Kasumi-1 (cell line): ENCODE measurements at regions not wholly inside any gene's neighbourhood (a gene's known extent, or its start where the extent isn't known, plus 50 kb on each side); places are given as distances from the start of the nearest gene placed in this dataset.

ENCODE experiments used
- DNase-seq, 2 experiments: peaks; one replicate each; lab custom pipeline; 2025; lab: John Stamatoyannopoulos, UW

GRCh38 chr6:22399693-22400092 is 102.9 kb upstream of the PRL start:
- no peak for DNase-seq

GRCh38 chr6:22401206-22401605 is 104.4 kb upstream of the PRL start:
- no peak for DNase-seq

DNA sequence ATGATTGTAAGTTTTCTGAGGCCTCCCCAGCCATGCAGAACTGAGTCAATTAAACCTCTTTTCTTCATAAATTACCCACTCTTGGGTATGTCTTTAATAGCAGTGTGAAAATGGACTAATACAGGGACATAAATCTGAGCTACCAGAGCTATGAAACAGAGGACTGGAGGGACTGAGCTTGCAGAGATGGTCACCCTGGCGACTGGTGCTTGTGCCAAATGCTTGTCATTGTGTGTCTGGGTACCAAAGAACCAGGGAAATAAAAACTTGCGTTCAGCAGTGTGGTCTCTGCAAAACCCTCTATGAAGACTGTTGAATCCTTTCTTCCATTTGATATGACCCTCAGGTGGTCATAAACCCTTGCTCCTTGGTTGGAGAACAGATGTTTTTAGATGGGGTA is 105.1 kb upstream of the PRL start:
- DNase-seq: no peak

- no peak for DNase-seq
Measured at GRCh38 chr6:22409486-22409885, 112.7 kb upstream of the PRL start.

DNA sequence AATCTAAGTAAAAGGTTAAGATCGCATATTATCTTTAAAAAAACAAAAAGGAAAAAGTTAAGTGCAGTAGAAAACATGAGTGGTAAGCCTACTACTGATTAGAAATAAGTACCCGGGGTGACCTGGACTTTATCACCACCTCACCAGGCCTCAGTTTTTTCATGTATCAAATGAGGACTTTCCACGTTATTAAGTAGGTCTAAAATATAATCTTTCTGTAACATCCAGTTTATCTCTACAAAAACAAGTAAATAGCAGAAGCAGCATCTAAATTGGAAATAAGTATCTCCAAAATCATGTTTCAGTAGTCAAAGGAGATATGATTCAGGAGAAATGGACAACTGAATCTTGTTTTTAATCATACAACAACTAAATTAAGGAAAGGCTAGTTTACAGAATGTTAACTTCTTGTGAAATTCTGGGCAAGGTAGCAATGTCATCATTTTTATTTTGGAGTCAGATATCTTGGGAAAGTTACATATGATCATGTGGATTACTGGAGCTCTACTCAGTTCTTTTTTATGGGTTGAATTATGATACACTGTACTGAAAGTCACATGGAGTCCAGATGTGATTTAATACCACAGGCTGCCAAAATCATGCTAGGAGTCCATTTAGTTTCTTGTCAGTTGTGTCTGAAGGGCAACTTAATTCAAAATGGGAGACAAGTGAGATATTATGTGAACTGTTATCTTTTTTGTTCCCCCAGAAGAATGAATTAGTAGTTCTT is 114.7 kb upstream of the PRL start:
- DNase-seq: no peak

- no peak for DNase-seq
Measured at GRCh38 chr6:22412994-22413393, 116.2 kb upstream of the PRL start.

DNA sequence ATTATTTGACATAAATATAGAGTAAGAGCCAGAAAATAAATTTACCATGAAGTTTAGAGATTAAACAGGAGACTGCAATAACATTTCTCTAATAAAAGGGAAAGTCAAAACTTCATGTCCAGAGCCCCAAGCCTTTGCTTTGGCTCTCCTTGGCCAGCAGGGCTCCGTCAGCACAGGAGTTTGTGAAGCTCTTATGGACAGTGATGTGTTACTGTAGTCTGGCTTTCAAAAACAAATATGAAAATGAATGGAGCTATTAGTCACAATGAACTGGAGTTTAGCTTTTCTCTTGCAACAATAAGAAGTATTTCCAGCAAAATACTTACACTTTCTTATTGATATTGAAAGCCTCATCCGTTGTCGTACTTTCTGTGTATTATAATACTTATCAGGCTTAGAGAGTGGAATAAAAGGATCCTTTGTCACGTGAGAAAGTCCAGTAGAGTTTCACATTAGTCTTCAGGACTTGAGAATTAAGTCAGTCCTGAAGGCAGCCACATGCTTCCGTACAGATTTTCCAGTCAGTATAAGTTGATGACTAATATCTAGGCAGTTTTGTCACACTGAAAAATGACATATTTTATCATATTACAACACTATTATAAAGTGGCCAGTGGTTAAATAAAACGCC is 117.0 kb upstream of the PRL start:
- no peak for DNase-seq

- no peak for DNase-seq
Measured at GRCh38 chr6:22418714-22419113, 121.9 kb upstream of the PRL start.

DNA sequence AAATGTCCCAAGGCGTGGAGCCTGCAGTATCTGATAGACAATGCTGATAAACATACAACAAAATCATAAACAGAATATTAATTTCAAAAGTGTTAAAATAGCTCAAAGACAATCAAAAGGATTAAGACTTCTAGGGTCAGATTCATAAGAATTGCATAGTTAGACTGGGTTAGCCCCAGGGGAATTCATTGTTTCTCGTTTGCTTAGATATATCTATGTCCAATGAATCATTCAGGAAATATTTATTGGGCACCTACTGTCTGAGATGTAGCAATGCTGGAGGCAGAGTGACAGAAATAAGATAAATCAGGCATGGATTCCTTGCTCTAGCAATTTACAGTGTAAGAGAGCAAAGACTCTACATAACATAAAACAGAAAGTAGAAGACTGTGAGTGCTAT is 124.4 kb upstream of the PRL start:
- DNase-seq: no peak

DNA sequence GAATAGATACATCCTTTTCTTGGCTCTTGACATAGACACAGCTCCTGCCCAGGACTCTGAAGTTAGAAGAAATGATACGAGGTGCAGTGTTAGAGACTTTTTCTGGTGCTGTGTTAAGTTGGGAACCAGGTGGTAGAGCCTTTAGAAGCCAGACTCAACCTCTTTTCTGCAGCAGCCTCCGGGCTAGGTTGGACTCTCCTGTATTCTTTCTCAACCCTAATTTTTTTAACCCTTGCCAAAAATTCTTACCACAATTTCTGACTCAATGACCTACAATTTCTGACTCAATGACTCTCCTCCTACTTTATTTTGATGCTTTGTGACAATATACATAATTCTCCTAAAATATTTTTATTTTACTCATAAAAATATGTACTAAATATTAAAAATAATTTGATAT is 127.4 kb upstream of the PRL start:
- DNase-seq: no peak

- DNase-seq: no peak
Measured at GRCh38 chr6:22432060-22432459, 135.2 kb upstream of the PRL start.

DNA sequence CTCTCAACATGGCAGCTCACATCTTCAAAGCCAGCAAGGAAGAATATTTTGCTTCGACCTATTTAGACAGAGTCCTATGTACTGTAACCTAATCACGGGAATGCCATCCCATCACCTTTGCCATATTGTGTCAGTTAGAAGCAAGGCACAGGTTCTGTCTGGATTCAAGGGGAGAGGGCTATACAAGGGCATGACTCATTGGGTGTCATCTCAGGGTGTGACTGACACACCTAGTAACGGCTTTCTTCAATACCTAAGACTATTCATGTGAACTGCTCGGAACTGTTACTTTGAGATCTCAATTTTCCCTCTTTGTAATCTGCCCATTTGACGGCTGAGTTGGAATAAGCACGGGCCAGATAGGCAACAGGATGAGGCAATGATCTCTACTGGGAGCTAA is 135.6 kb upstream of the HDGFL1 start:
- DNase-seq: no peak

- no peak for DNase-seq
Measured at GRCh38 chr6:22435151-22435550, 134.2 kb upstream of the HDGFL1 start.

DNA sequence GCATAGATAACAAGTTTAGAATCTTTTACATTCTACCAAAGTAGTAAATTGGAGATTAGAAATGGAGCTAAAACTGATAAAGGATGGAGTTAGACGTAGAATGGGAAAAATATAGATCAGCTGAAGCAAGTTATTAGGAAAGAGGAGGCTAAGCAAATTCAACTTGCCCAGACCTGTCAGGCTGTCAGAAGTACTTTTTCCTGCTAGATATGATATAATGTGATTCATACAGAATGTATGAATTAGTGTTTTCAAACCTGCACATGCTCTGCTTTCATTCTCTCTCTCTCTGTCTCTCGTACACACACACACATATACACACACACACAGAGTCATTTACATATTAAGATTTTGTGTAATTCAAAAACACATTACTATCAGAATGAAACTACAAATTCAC is 133.2 kb upstream of the HDGFL1 start:
- DNase-seq: no peak

DNA sequence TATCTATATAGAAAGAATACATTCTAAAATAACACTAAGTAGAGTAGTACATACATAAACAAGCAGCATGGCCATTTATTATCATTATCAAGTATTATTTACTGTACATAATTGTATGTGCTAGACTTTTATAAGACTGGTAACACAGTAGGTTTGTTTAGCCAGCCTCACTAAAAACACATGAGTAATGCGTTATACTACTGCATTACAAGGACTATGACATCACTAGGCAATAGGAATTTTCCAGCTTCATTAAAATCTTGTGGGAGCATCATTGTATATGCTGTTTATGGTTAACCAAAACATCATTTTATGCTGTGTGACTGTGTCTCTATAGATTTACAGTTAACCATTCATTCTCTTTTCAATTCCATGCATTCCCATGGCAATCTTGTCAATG is 131.7 kb upstream of the HDGFL1 start:
- no peak for DNase-seq

- DNase-seq: no peak
Measured at GRCh38 chr6:22442826-22443225, 126.5 kb upstream of the HDGFL1 start.

- DNase-seq: no peak
Measured at GRCh38 chr6:22444330-22444729, 125.0 kb upstream of the HDGFL1 start.

- DNase-seq: no peak
Measured at GRCh38 chr6:22445946-22446345, 123.4 kb upstream of the HDGFL1 start.

DNA sequence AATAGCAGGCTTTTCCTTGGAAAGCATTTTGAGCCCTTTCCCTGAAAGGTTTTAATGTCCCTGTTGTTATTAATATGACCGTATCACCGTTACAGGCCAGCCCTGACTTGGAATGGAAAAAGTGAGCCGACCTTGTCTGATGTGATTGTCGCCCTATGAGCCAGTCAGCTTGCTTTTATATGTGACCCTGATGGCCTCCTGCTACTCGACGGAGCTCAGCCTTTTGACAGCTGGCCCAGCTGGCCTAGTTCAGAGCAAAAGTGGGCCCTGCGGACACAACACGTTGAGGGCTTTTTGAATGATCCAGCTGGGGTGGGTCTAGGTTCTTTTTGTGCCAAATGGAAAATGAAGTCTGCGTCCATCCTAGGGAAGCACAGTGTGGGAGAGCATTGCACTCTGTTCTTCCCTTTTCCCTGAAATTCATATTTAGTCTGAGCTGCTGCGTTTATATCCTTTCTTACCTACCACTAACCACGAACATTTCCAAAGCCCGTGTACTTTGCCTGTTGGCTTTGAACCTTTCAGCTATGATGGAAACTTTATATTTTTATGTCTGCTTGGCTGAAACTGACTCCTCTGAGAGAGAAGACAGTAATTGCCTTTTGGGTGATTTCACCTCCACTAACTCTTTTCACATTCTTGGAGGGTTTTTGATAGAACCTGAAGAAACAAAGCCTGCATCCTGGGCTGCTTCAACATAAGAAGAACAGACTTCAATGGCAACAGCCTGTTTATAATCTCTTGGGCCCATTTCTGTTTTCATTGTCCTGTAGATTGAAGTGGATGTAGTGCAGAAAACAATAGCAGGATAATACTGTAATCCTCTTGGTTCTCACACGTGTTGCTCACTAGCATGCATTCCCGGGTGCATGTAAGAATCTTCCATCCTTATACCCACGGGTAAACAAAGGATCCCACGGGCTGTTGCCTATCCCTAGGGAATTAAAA is 121.8 kb upstream of the HDGFL1 start:
- DNase-seq: no peak

DNA sequence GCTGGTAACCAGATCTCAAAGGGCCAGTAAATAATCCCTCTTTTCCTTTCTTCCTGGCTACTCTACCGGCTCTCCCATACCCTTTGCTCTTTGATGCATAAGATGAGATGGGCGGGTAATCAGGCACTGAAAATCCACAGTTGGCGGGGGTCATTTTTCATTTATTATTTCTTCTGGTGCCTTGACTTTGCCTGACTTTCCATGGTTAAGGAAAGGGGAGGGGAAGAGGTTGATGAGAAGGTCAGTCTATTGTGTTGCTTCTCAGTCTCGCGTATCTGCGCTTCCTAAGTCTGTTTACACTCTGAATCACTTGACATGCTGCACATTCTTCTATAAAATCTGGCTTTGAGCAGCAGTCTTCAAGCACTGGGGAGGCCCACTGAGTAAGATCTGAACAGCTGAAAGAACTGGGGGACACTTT is 121.1 kb upstream of the HDGFL1 start:
- no peak for DNase-seq

DNA sequence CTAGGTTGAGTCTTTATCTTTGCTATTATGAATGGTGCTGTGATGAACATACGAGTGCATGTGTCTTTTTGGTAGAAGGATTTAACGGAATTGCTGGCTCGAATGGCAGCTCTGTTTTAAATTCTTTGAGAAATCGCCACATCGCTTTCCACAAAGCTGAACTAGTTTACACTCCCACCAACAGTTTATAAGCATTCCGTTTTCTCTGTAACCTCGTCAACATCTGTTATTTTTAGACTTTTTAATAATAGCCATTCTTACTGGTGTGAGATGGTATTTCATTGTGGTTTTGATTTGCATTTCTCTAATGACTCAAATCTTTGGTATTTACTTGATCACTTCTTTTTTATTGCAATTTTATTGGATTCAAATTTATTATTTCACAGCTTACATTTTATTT is 117.4 kb upstream of the HDGFL1 start:
- no peak for DNase-seq

GRCh38 chr6:22455378-22455777 is 114.0 kb upstream of the HDGFL1 start:
- no peak for DNase-seq

- DNase-seq: no peak
Measured at GRCh38 chr6:22457996-22458395, 111.4 kb upstream of the HDGFL1 start.
